ENCODE measurements at regions not wholly inside any gene's neighbourhood (a gene's known extent, or its start where the extent isn't known, plus 50 kb on each side); places are given as distances from the start of the nearest gene placed in this dataset.

- TF ChIP-seq CTCF (conservative IDR thresholded peaks at IDR 0.05) (no peak), EZH2 (IDR thresholded peaks at IDR 0.05; ENCODE audit: low read depth) (no peak)
These were observed 256.3 kb upstream of the EOMES start for GRCh38 chr3:27978440-27978839.
